ENCODE measurements at regions not wholly inside any gene's neighbourhood (a gene's known extent, or its start where the extent isn't known, plus 50 kb on each side); places are given as distances from the start of the nearest gene placed in this dataset.

GRCh38 chr3:128550471-128551126 is 57.6 kb upstream of the GATA2 start:
- TF ChIP-seq, protein P1, sequence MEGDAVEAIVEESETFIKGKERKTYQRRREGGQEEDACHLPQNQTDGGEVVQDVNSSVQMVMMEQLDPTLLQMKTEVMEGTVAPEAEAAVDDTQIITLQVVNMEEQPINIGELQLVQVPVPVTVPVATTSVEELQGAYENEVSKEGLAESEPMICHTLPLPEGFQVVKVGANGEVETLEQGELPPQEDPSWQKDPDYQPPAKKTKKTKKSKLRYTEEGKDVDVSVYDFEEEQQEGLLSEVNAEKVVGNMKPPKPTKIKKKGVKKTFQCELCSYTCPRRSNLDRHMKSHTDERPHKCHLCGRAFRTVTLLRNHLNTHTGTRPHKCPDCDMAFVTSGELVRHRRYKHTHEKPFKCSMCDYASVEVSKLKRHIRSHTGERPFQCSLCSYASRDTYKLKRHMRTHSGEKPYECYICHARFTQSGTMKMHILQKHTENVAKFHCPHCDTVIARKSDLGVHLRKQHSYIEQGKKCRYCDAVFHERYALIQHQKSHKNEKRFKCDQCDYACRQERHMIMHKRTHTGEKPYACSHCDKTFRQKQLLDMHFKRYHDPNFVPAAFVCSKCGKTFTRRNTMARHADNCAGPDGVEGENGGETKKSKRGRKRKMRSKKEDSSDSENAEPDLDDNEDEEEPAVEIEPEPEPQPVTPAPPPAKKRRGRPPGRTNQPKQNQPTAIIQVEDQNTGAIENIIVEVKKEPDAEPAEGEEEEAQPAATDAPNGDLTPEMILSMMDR (IDR thresholded peaks at IDR 0.05), result no peak
- TF ChIP-seq EZH2 (IDR thresholded peaks at IDR 0.05; ENCODE audit: borderline replicate concordance, insufficient read depth, low read depth, low read length, poor library complexity, severe bottlenecking), result no peak
